Endothelial cell of umbilical vein (primary cell): ENCODE measurements at regions not wholly inside any gene's neighbourhood (a gene's known extent, or its start where the extent isn't known, plus 50 kb on each side); places are given as distances from the start of the nearest gene placed in this dataset.

ENCODE experiments used
- BruUV-seq: library from RNA; stranded (reverse); fragments of 400-500 nt; replicated peaks from 2 replicates; lab custom pipeline; 2021; lab: Mats Ljungman, UMichigan
- CTCF ChIA-PET: fragments of 300-600, 350-600 bp; sonication (Branson Sonifier 250); formaldehyde crosslinking; loops from one replicate; lab custom pipeline; 2021; ENCODE audit warnings: antibody characterized with exemption, inconsistent platforms; lab: Charles Lee
- POLR2A ChIA-PET: fragments of 300-600, 350-600 bp; sonication (Branson Sonifier 250); formaldehyde crosslinking; loops from one replicate; lab custom pipeline; 2021; ENCODE audit warnings: antibody characterized with exemption, inconsistent platforms; lab: Charles Lee
- DNase-seq: peaks from one replicate; pipeline ENCODE4 v3.0.0-alpha.2; 2011; ENCODE audit warnings: low read depth, low spot score
- FAIRE-seq: peaks from 2 replicates; lab custom pipeline; 2011; peaks lifted over from hg19 to GRCh38; lab: Jason Lieb, UNC
- H2AFZ ChIP-seq: 2 replicates; pipeline ENCODE4 v1.6.0; 2012; ENCODE audit warnings: low read depth, low read length, control low read depth, inconsistent platforms
- H3K27ac ChIP-seq: 2 replicates; pipeline ENCODE4 v1.5.1; 2011; ENCODE audit warnings: low read depth, mild to moderate bottlenecking, control low read depth, low read length, moderate library complexity; ENCODE audit not compliant: insufficient read depth
- H3K27me3 ChIP-seq, 2 experiments: 2 replicates each; pipeline versions ENCODE4 v1.6.0 to v1.6.1; 2011; ENCODE audit warnings: low read length in 2 of 2, mixed read lengths in 1 of 2; ENCODE audit not compliant: control insufficient read depth in 2 of 2, insufficient read depth in 2 of 2
- H3K36me3 ChIP-seq, 2 experiments: 2 replicates in 1 of 2; 3 replicates in 1 of 2; pipeline ENCODE4 v1.5.1; 2011; ENCODE audit warnings: low read length in 2 of 2, mild to moderate bottlenecking in 1 of 2, moderate library complexity in 1 of 2; ENCODE audit not compliant: control insufficient read depth in 2 of 2, insufficient read depth in 2 of 2; ENCODE audit errors: extremely low read depth in 1 of 2
- H3K4me1 ChIP-seq: 3 replicates; pipeline ENCODE4 v1.5.1; 2011; ENCODE audit warnings: mild to moderate bottlenecking, low read length; ENCODE audit not compliant: control insufficient read depth, insufficient read depth; ENCODE audit errors: extremely low read depth
- H3K4me2 ChIP-seq: 2 replicates; pipeline ENCODE4 v1.6.1; 2011; ENCODE audit warnings: low read length, control low read depth, mixed read lengths; ENCODE audit not compliant: insufficient read depth
- H3K4me3 ChIP-seq, 3 experiments: fragments of 200-600 bp in 1 of 3; sonication (generic), shearing (Covaris generic) in 1 of 3; replicated peaks in 1 of 3; 2 replicates each; pipeline ENCODE4 v1.5.1; 2011 to 2016; ENCODE audit warnings: control low read depth in 3 of 3, low read length in 3 of 3, mild to moderate bottlenecking in 2 of 3, inconsistent platforms in 1 of 3, low read depth in 1 of 3, moderate library complexity in 1 of 3; ENCODE audit not compliant: insufficient read depth in 1 of 3
- H3K79me2 ChIP-seq: 2 replicates; pipeline ENCODE4 v1.6.0; 2012; ENCODE audit warnings: low read length, inconsistent platforms; ENCODE audit not compliant: control insufficient read depth, insufficient read depth
- H3K9ac ChIP-seq: replicated peaks from 2 replicates; pipeline ENCODE3; 2011; ENCODE audit warnings: low read length, control low read depth; ENCODE audit not compliant: insufficient read depth; ENCODE audit errors: extremely low read depth
- H3K9me1 ChIP-seq: replicated peaks from 3 replicates; pipeline ENCODE4 v1.6.0; 2011; ENCODE audit warnings: mild to moderate bottlenecking, low read length; ENCODE audit not compliant: control insufficient read depth, insufficient read depth; ENCODE audit errors: extremely low read depth
- H3K9me3 ChIP-seq: replicated peaks from 2 replicates; pipeline ENCODE4 v1.5.1; 2012; ENCODE audit warnings: low read length, inconsistent platforms; ENCODE audit not compliant: control insufficient read depth, insufficient read depth
- H4K20me1 ChIP-seq: replicated peaks from 2 replicates; pipeline ENCODE3; 2011; ENCODE audit warnings: mild to moderate bottlenecking, low read length; ENCODE audit not compliant: control insufficient read depth, insufficient read depth; ENCODE audit errors: extremely low read depth
- EZH2 ChIP-seq: IDR thresholded peaks from 2 replicates; pipeline ENCODE4 v1.6.1; 2012; ENCODE audit warnings: borderline replicate concordance, low read depth, mild to moderate bottlenecking, moderate library complexity, low read length, inconsistent platforms; ENCODE audit not compliant: severe bottlenecking
- FOS ChIP-seq: IDR thresholded peaks from 2 replicates; pipeline ENCODE4 v1.6.1; 2011; ENCODE audit warnings: mild to moderate bottlenecking, low read length, moderate library complexity, borderline replicate concordance; ENCODE audit not compliant: insufficient read depth
- GATA2 ChIP-seq: IDR thresholded peaks from 2 replicates; pipeline ENCODE4 v1.7.0; 2011; ENCODE audit warnings: low read depth, mild to moderate bottlenecking, moderate library complexity, mixed read lengths, low read length; ENCODE audit not compliant: insufficient read length, insufficient read depth
- JUN ChIP-seq: IDR thresholded peaks from 2 replicates; pipeline ENCODE4 v1.6.1; 2011; ENCODE audit warnings: borderline replicate concordance, low read depth; ENCODE audit not compliant: insufficient read length, insufficient read depth
- MYC ChIP-seq: IDR thresholded peaks from one replicate; pipeline ENCODE4 v1.6.1; 2011; ENCODE audit warnings: mild to moderate bottlenecking, low read depth, low read length
- POLR2A ChIP-seq: IDR thresholded peaks from 2 replicates; pipeline ENCODE4 v1.6.1; 2012; ENCODE audit warnings: low read depth, mild to moderate bottlenecking, control low read depth, low read length
- POLR2AphosphoS5 ChIP-seq: IDR thresholded peaks from 2 replicates; pipeline ENCODE4 v1.6.1; 2012; ENCODE audit warnings: low read depth, mild to moderate bottlenecking, control low read depth, low read length, moderate library complexity; ENCODE audit not compliant: insufficient read depth
- dilution Hi-C: fragments of 300-500 bp; cut with MboI; formaldehyde crosslinking; loops from one replicate; pipeline ENCODE4 v1.15.0; 2019; ENCODE audit warnings: low sequenced_read_pairs; ENCODE audit not compliant: extremely low pct_ligation_motif_present
- intact Hi-C: fragments of 100-400 bp; cut with micrococcal nuclease; formaldehyde crosslinking; loops from one replicate; pipeline ENCODE4 v1.10.0; 2022
- TF ChIP-seq, protein P1 (sequence below), 2 donors: IDR thresholded peaks; 1 replicate in 1 of 2; 2 replicates in 1 of 2; pipeline ENCODE4 v1.5.1; 2011; ENCODE audit warnings: low read length in 2 of 2, mild to moderate bottlenecking in 2 of 2, moderate library complexity in 2 of 2, control low read depth in 1 of 2, inconsistent platforms in 1 of 2, low read depth in 1 of 2; ENCODE audit not compliant: insufficient read depth in 1 of 2; ENCODE audit errors: extremely low read depth in 1 of 2
- TF ChIP-seq, protein P2 (sequence below): IDR thresholded peaks from 2 replicates; pipeline ENCODE4 v1.6.1; 2011; ENCODE audit not compliant: insufficient read depth, insufficient read length

DNA sequence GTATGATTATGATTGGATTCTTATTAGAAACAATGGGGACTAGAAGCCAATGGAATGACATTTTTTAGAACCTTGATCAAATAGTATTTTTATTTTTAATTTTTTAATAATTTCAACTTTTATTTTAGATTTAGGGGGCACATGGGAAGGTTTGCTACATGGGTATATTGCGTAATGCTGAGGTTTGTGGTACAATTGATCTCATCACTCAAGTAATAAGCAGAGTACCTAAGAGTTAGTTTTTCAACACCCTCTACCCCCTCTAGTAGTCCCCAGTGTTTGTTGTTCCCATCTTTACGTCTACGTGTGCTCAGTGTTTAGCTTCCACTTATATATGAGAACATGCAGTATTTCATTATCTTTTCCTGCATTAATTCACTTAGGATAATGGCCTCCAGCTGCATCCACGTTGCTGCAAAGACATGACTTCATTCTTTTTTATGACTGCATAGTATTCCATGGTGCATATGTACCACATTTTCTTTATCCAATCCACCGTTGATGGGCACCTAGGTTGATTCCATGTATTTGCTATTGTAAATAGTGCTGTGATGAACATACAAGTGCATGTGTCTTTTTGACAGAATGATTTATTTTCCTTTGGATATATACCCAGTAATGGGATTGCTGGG is 281.1 kb upstream of the MAN1A1 start:
- Histone ChIP-seq H3K9ac (no peak overlapping the region), H3K27ac (no peak overlapping the region), H3K36me3 (no peaks in the 10 kb centered on the region), H3K4me2 (no peak overlapping the region), H3K4me3 (no peak overlapping the region), H3K79me2 (no peaks in the 10 kb centered on the region), H2AFZ (no peak overlapping the region), H3K27me3 (no peaks in the 10 kb centered on the region), H3K9me3 (no peaks in the 10 kb centered on the region), H3K4me1 (no peaks in the 10 kb centered on the region), H4K20me1 (no peaks in the 10 kb centered on the region), H3K9me1 (no peaks in the 10 kb centered on the region)
- intact Hi-C loops (no loop called here), dilution Hi-C loops (no loop called here)
- no TSS peak for BruUV-seq
- ChIA-PET POLR2A (no interaction called here), CTCF (no interaction called here)
- DNase-seq = no peak
- FAIRE-seq = no peak
- TF ChIP-seq POLR2A (no peak), POLR2AphosphoS5 (no peak), MYC (no peak)

DNA sequence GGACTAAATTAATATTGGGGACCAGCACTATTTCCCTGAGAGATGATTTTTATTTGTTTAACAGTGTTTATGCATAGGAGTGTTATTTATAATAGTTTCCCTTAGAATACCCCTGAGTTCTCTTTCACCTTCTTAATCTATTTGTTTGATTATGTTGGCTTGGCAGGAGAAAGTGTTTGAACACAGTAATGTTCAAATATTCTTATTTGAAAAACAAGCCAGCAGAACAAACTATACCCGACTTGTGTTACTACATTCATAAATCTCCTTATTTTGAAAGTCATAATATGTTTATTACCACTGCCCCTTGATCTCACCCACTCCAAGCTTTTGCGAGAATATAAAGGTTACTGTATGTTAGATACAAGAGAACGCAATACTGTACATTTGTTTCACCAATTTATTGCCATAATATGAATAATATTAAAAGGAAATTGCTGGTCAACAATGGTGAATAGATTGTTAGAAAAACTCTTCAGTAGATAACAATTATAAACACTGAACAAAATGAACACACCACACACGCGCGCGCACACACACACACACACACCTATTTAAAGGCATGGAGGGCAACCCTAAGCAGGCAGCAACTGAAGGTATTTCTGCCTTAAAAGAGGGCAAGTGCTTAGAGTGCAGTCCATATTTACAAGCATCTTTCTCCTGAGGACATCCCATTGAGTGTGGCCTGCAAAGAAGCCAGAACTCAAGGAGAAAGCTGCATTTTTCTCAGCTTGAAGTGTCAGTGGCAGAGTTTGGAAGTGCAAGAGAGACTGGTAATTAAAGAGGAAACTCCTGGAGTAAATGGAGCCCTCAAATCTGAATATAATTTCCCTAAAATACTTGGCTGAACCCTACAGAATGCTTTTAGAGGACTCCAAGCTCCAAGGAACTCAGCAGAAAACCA is 279.4 kb upstream of the MAN1A1 start:
- no peaks in the 10 kb centered on the region for H3K27me3 ChIP-seq
- dilution Hi-C loops = no loop called here
- H2AFZ ChIP-seq = no peak overlapping the region
- no peak overlapping the region for H3K27ac ChIP-seq
- H3K4me2 ChIP-seq = no peak overlapping the region
- FAIRE-seq = no peak
- H3K4me3 ChIP-seq = no peak overlapping the region
- POLR2A ChIA-PET = no interaction called here
- BruUV-seq = no TSS peak
- H3K9ac ChIP-seq = no peak overlapping the region
- intact Hi-C loops = no loop called here
- TF ChIP-seq MYC (no peak), POLR2A (no peak), GATA2 (no peak), EZH2 (no peak), JUN (no peak), POLR2AphosphoS5 (no peak), FOS (no peak)
- TF ChIP-seq, protein P1, sequence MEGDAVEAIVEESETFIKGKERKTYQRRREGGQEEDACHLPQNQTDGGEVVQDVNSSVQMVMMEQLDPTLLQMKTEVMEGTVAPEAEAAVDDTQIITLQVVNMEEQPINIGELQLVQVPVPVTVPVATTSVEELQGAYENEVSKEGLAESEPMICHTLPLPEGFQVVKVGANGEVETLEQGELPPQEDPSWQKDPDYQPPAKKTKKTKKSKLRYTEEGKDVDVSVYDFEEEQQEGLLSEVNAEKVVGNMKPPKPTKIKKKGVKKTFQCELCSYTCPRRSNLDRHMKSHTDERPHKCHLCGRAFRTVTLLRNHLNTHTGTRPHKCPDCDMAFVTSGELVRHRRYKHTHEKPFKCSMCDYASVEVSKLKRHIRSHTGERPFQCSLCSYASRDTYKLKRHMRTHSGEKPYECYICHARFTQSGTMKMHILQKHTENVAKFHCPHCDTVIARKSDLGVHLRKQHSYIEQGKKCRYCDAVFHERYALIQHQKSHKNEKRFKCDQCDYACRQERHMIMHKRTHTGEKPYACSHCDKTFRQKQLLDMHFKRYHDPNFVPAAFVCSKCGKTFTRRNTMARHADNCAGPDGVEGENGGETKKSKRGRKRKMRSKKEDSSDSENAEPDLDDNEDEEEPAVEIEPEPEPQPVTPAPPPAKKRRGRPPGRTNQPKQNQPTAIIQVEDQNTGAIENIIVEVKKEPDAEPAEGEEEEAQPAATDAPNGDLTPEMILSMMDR (IDR thresholded peaks at IDR 0.05; ENCODE audit: extremely low read depth in 1 of 2, insufficient read depth in 1 of 2, low read depth in 1 of 2, low read length in 2 of 2) = no peak
- TF ChIP-seq, protein P2, sequence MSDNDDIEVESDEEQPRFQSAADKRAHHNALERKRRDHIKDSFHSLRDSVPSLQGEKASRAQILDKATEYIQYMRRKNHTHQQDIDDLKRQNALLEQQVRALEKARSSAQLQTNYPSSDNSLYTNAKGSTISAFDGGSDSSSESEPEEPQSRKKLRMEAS = no peak
- H4K20me1 ChIP-seq = no peaks in the 10 kb centered on the region
- no peak for DNase-seq
- H3K36me3 ChIP-seq = no peaks in the 10 kb centered on the region
- H3K79me2 ChIP-seq = no peaks in the 10 kb centered on the region
- no peaks in the 10 kb centered on the region for H3K4me1 ChIP-seq
- CTCF ChIA-PET = no interaction called here
- H3K9me3 ChIP-seq = no peaks in the 10 kb centered on the region
- H3K9me1 ChIP-seq = no peaks in the 10 kb centered on the region
